Brain microvascular endothelial cell (primary cell): ENCODE measurements at regions not wholly inside any gene's neighbourhood (a gene's known extent, or its start where the extent isn't known, plus 50 kb on each side); places are given as distances from the start of the nearest gene placed in this dataset.

Experiments
- DNase-seq: peaks from one replicate; pipeline ENCODE4 v3.0.0-alpha.2; 2020
- H3K27ac ChIP-seq: fragments of 250-450 bp; sonication (Bioruptor Pico); 2 replicates; pipeline ENCODE4 v1.5.1; 2020; ENCODE audit warnings: mild to moderate bottlenecking, moderate library complexity
- H3K27me3 ChIP-seq: fragments of 250-450 bp; sonication (Bioruptor Pico); replicated peaks from 2 replicates; pipeline ENCODE4 v1.5.1; 2020; ENCODE audit warnings: mild to moderate bottlenecking
- H3K36me3 ChIP-seq: fragments of 250-450 bp; sonication (Bioruptor Pico); replicated peaks from 2 replicates; pipeline ENCODE4 v1.5.1; 2020; ENCODE audit warnings: mild to moderate bottlenecking
- H3K4me3 ChIP-seq: 2 replicates; pipeline ENCODE4 v1.5.1; 2011; ENCODE audit warnings: low read depth, mild to moderate bottlenecking, control low read depth, low read length, moderate library complexity
- CTCF ChIP-seq: IDR thresholded peaks from 2 replicates; pipeline ENCODE4 v1.5.1; 2011; ENCODE audit warnings: low read depth, mild to moderate bottlenecking, moderate library complexity, low read length, control low read depth, inconsistent platforms; ENCODE audit errors: missing control alignments
- in situ Hi-C: cut with HindIII; loops from 2 replicates; pipeline ENCODE4 v1.10.0; 2017; ENCODE audit warnings: low sequenced_read_pairs, low pct_ligation_motif_present

- no peaks in the 10 kb centered on the region for H3K27me3 ChIP-seq
- DNase-seq, result no peak
- no peaks in the 10 kb centered on the region for H3K36me3 ChIP-seq
- H3K27ac ChIP-seq, result no peak overlapping the region
- no peak overlapping the region for H3K4me3 ChIP-seq
- in situ Hi-C loops, result no loop called here
- TF ChIP-seq CTCF, result no peak
These were observed 566.6 kb upstream of the FBXO33 start for GRCh38 chr14:39998854-39999253.

- in situ Hi-C loops, result no loop called here
- no peak for DNase-seq
- Histone ChIP-seq H3K27ac (no peak overlapping the region), H3K27me3 (no peaks in the 10 kb centered on the region), H3K36me3 (no peaks in the 10 kb centered on the region), H3K4me3 (no peak overlapping the region)
- no peak for TF ChIP-seq CTCF
These were observed 565.9 kb upstream of the FBXO33 start for GRCh38 chr14:39998114-39998513.

GRCh38 chr14:39991041-39991440 is 558.8 kb upstream of the FBXO33 start:
- H3K27ac ChIP-seq, result no peak overlapping the region
- in situ Hi-C loops, result no loop called here
- no peaks in the 10 kb centered on the region for H3K36me3 ChIP-seq
- H3K4me3 ChIP-seq, result no peak overlapping the region
- no peak for TF ChIP-seq CTCF
- no peaks in the 10 kb centered on the region for H3K27me3 ChIP-seq
- no peak for DNase-seq

GRCh38 chr14:39988939-39989338 is 556.7 kb upstream of the FBXO33 start:
- Histone ChIP-seq H3K27ac (no peak overlapping the region), H3K4me3 (no peak overlapping the region), H3K36me3 (no peaks in the 10 kb centered on the region), H3K27me3 (no peaks in the 10 kb centered on the region)
- TF ChIP-seq CTCF, result peak; percentile 24
- DNase-seq, result no peak
- in situ Hi-C loops, result no loop called here

GRCh38 chr14:39984323-39984722 is 552.1 kb upstream of the FBXO33 start:
- H3K4me3 ChIP-seq, result no peak overlapping the region
- H3K36me3 ChIP-seq, result no peaks in the 10 kb centered on the region
- no peak for DNase-seq
- in situ Hi-C loops, result no loop called here
- no peaks in the 10 kb centered on the region for H3K27me3 ChIP-seq
- no peak overlapping the region for H3K27ac ChIP-seq
- no peak for TF ChIP-seq CTCF

GRCh38 chr14:39977198-39977597 is 545.0 kb upstream of the FBXO33 start:
- no peak for TF ChIP-seq CTCF
- H3K27me3 ChIP-seq, result no peaks in the 10 kb centered on the region
- in situ Hi-C loops, result no loop called here
- no peak overlapping the region for H3K27ac ChIP-seq
- H3K36me3 ChIP-seq, result no peaks in the 10 kb centered on the region
- no peak for DNase-seq
- no peak overlapping the region for H3K4me3 ChIP-seq
